K562 (cell line): ENCODE measurements at regions not wholly inside any gene's neighbourhood (a gene's known extent, or its start where the extent isn't known, plus 50 kb on each side); places are given as distances from the start of the nearest gene placed in this dataset.

Experiments used
- BCL6 ChIP-seq: fragments of 250-450 bp; sonication (Bioruptor Pico); IDR thresholded peaks from 2 replicates; pipeline ENCODE4 v1.4.0; 2020
- CREB1 ChIP-seq, 2 experiments: sonication (generic) in 1 of 2; formaldehyde crosslinking in 1 of 2; IDR thresholded peaks; 2 replicates each; pipeline versions ENCODE4 v1.6.1 to v1.8.0; 2012 to 2022; ENCODE audit warnings: inconsistent platforms in 1 of 2, mild to moderate bottlenecking in 1 of 2, missing genetic modification reagents in 1 of 2, moderate library complexity in 1 of 2
- CTCF ChIP-seq, 3 experiments: IDR thresholded peaks in 2 of 3; conservative IDR thresholded peaks in 1 of 3; 2 replicates each; pipeline ENCODE4 v1.5.1; 2011 to 2012; ENCODE audit warnings: low read length in 3 of 3, mild to moderate bottlenecking in 3 of 3, control low read depth in 2 of 3, improper control_type of control experiment in 1 of 3, inconsistent platforms in 1 of 3, low read depth in 1 of 3, mixed read lengths in 1 of 3, moderate library complexity in 1 of 3; ENCODE audit not compliant: insufficient read depth in 2 of 3
- E2F8 ChIP-seq: fragments of 450-650 bp; IDR thresholded peaks from 2 replicates; pipeline ENCODE4 v1.7.1; 2018; ENCODE audit warnings: mild to moderate bottlenecking, low read depth; ENCODE audit not compliant: partially characterized antibody
- FOXM1 ChIP-seq, 2 experiments: fragments of 450-650 bp in 1 of 2; sonication (generic) in 1 of 2; formaldehyde crosslinking in 1 of 2; IDR thresholded peaks; 2 replicates each; pipeline versions ENCODE4 v1.6.1 to v1.9.0; 2017 to 2022; ENCODE audit warnings: low read depth in 2 of 2, mild to moderate bottlenecking in 2 of 2, missing genetic modification reagents in 1 of 2, moderate library complexity in 1 of 2
- GTF2A2 ChIP-seq: IDR thresholded peaks from 2 replicates; pipeline ENCODE4 v1.6.1; 2016; ENCODE audit warnings: mild to moderate bottlenecking, missing genetic modification characterization, missing compliant biosample characterization
- GTF2F1 ChIP-seq: IDR thresholded peaks from 2 replicates; pipeline ENCODE4 v1.6.1; 2011; ENCODE audit warnings: low read depth, low read length, improper control_type of control experiment
- HDAC6 ChIP-seq: IDR thresholded peaks from 2 replicates; pipeline ENCODE4 v1.6.1; 2012; ENCODE audit warnings: low read depth, mild to moderate bottlenecking, control low read depth, inconsistent platforms, low read length, moderate library complexity
- MCM3 ChIP-seq: fragments of 450-650 bp; IDR thresholded peaks from 2 replicates; pipeline ENCODE4 v1.6.1; 2016
- TEAD2 ChIP-seq: fragments of 450-650 bp; IDR thresholded peaks from 2 replicates; pipeline ENCODE4 v1.6.1; 2016; ENCODE audit warnings: missing genetic modification characterization, control low read depth, missing compliant biosample characterization
- ZBTB8A ChIP-seq: fragments of 450-650 bp; IDR thresholded peaks from 2 replicates; pipeline ENCODE4 v1.6.1; 2018; ENCODE audit warnings: mild to moderate bottlenecking, moderate library complexity; ENCODE audit not compliant: partially characterized antibody
- ZNF639 ChIP-seq, 2 experiments: fragments of 200-800 bp in 1 of 2; sonication (Bioruptor generic) in 1 of 2; sonication (generic) in 1 of 2; formaldehyde crosslinking in 1 of 2; IDR thresholded peaks in 1 of 2; conservative IDR thresholded peaks in 1 of 2; 2 replicates each; pipeline versions ENCODE4 v1.5.0 to v1.6.1; 2016 to 2020; ENCODE audit warnings: missing compliant biosample characterization in 1 of 2, missing genetic modification characterization in 1 of 2, missing genetic modification reagents in 1 of 2

- TF ChIP-seq CREB1 (IDR thresholded peaks at IDR 0.05), result no peak
- no peak for TF ChIP-seq CREB1 (CRISPR knock-in tag; IDR thresholded peaks at IDR 0.05)
- TF ChIP-seq BCL6 (CRISPR knock-in tag), result no peak
- TF ChIP-seq TEAD2 (tag), result no peak
- TF ChIP-seq GTF2F1, result no peak
- no peak for TF ChIP-seq CTCF (IDR thresholded peaks at IDR 0.05 in 2 of 3, conservative IDR thresholded peaks at IDR 0.05 in 1 of 3; ENCODE audit: insufficient read depth in 2 of 3, low read depth in 1 of 3, low read length in 3 of 3)
- no peak for TF ChIP-seq GTF2A2 (tag)
- no peak for TF ChIP-seq ZBTB8A
- TF ChIP-seq FOXM1 (IDR thresholded peaks at IDR 0.05; ENCODE audit: low read depth), result no peak
- no peak for TF ChIP-seq FOXM1 (CRISPR knock-in tag; IDR thresholded peaks at IDR 0.05; ENCODE audit: low read depth)
- no peak for TF ChIP-seq E2F8
- no peak for TF ChIP-seq MCM3
- no peak for TF ChIP-seq ZNF639 (CRISPR knock-in tag; conservative IDR thresholded peaks at IDR 0.05 in 1 of 2, IDR thresholded peaks at IDR 0.05 in 1 of 2)
- TF ChIP-seq HDAC6, result no peak
Measured at GRCh38 chr14:66114071-66114470, 372.1 kb upstream of the CCDC196 start.
